ENCODE measurements at regions not wholly inside any gene's neighbourhood (a gene's known extent, or its start where the extent isn't known, plus 50 kb on each side); places are given as distances from the start of the nearest gene placed in this dataset.
"Not testable (repeated sequence)": the region's sequence is repeated elsewhere in the genome, so short reads cannot be mapped to it uniquely, and the experiment has no call there.

DNA sequence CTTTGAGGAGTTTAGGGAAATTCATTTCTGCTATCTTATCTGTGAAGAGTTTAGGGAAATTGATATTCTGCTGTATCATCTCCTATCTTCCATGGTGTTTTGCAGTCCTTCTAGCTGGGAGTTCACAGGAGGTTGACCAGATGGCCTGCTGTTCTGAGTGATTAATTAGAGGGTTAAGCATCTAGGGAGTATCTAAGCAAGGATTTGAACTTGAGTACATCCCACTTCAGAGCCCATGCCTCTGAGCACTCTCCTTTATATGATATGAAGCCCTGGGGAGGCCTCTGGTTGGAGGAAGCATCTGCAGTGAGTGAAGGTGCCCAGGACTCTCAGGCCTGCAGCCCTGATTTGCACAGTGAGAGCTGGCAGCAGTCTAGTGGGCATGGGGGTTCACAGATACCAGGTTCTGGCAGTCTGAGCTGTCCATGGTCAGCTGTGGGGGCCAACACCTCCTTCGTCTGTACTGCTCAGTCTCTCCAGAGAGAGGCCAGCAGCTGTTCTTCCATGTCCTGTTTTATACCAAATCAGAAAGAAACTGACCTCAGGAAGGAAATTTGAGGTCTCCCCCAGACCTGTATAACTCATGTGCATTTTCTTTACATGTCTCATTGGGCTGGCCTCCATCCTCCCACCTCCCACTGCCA is 156.9 kb downstream of the PLCE1 start:
- H3K4me1 ChIP-seq (ENCODE audit: control insufficient read depth in 1 of 2, insufficient read depth in 2 of 2, low read length in 2 of 2) = no peaks in the 10 kb centered on the region
- no peaks in the 10 kb centered on the region for H3K9me3 ChIP-seq (ENCODE audit: control insufficient read depth in 1 of 2, low read length in 2 of 2)
- no peaks in the 10 kb centered on the region for H3K36me3 ChIP-seq (ENCODE audit: control insufficient read depth in 1 of 2, insufficient read depth in 2 of 2, low read length in 2 of 2)
- no peak overlapping the region for H3K4me3 ChIP-seq (ENCODE audit: low read depth in 1 of 2, low read length in 2 of 2)
- H3K27me3 ChIP-seq (ENCODE audit: low read depth, low read length) = no peaks in the 10 kb centered on the region
- H3K27ac ChIP-seq (ENCODE audit: low read length) = no peak overlapping the region

- Histone ChIP-seq H3K9me3 (ENCODE audit: control insufficient read depth in 1 of 2, low read length in 2 of 2) (no peaks in the 10 kb centered on the region), H3K27me3 (ENCODE audit: low read depth, low read length) (no peaks in the 10 kb centered on the region), H3K27ac (ENCODE audit: low read length) (no peak overlapping the region), H3K4me3 (ENCODE audit: low read depth in 1 of 2, low read length in 2 of 2) (no peak overlapping the region), H3K4me1 (ENCODE audit: control insufficient read depth in 1 of 2, insufficient read depth in 2 of 2, low read length in 2 of 2) (no peaks in the 10 kb centered on the region), H3K36me3 (ENCODE audit: control insufficient read depth in 1 of 2, insufficient read depth in 2 of 2, low read length in 2 of 2) (no peaks in the 10 kb centered on the region)
Measured at GRCh38 chr10:94155722-94156271, 162.1 kb downstream of the PLCE1 start.

GRCh38 chr10:94156453-94156852 is 162.7 kb downstream of the PLCE1 start:
- Histone ChIP-seq H3K27me3 (ENCODE audit: low read depth, low read length) (no peaks in the 10 kb centered on the region), H3K27ac (ENCODE audit: low read length) (no peak overlapping the region), H3K36me3 (ENCODE audit: control insufficient read depth in 1 of 2, insufficient read depth in 2 of 2, low read length in 2 of 2) (no peaks in the 10 kb centered on the region), H3K9me3 (ENCODE audit: control insufficient read depth in 1 of 2, low read length in 2 of 2) (no peaks in the 10 kb centered on the region), H3K4me1 (ENCODE audit: control insufficient read depth in 1 of 2, insufficient read depth in 2 of 2, low read length in 2 of 2) (no peaks in the 10 kb centered on the region), H3K4me3 (ENCODE audit: low read depth in 1 of 2, low read length in 2 of 2) (no peak overlapping the region)

DNA sequence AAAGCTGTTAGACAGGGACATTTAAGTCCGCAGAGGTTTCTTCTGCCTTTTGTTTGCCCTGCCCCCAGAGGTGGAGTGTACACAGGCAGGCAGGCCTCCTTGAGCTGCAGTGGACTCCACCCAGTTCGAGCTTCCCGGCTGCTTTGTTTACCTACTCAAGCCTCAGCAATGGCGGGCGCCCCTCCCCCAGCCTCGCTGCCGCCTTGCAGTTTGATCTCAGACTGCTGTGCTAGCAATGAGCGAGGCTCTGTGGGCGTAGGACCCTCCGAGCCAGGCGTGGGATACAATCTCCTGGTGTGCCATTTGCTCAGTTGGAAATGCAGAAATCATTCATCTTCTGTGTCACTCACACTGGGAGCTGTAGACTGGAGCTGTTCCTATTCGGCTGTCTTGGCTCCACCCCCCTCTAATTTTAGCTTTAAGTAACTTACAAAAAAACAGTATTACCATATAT is 171.5 kb downstream of the PLCE1 start:
- H3K4me1 ChIP-seq (ENCODE audit: control insufficient read depth in 1 of 2, insufficient read depth in 2 of 2, low read length in 2 of 2) = not testable (repeated sequence)

DNA sequence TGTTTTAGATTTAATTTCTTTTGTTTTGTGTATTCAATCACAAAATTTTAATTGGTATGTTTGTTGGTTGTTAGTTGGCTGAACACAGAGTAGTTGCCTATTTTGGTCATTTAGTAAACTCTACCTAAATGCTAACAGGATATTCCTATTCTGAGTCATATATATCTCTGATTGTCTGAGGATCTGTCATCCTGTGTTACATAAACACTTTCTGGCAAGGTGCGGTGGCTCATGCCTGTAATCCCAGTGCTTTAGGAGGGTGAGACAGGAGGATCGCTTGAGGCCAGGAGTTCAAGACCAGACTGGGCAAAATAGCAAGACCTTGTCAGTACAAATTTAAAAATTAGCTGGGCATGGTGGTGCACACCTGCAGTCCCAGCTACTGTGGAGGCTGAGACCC is 178.6 kb downstream of the PLCE1 start:
- Histone ChIP-seq H3K27me3 (ENCODE audit: low read depth, low read length) (no peaks in the 10 kb centered on the region), H3K4me1 (ENCODE audit: control insufficient read depth in 1 of 2, insufficient read depth in 2 of 2, low read length in 2 of 2) (no peaks in the 10 kb centered on the region), H3K9me3 (ENCODE audit: control insufficient read depth in 1 of 2, low read length in 2 of 2) (no peaks in the 10 kb centered on the region), H3K4me3 (ENCODE audit: low read depth in 1 of 2, low read length in 2 of 2) (no peak overlapping the region), H3K36me3 (ENCODE audit: control insufficient read depth in 1 of 2, insufficient read depth in 2 of 2, low read length in 2 of 2) (peaks cover 5 to 6% of the 10 kb centered on the region in 2 donors), H3K27ac (ENCODE audit: low read length) (no peak overlapping the region)

More for the DNA sequence above, 171.5 kb downstream of the PLCE1 start:
- H3K9me3 ChIP-seq (ENCODE audit: control insufficient read depth in 1 of 2, low read length in 2 of 2); H3K4me3 ChIP-seq (ENCODE audit: low read depth in 1 of 2, low read length in 2 of 2); H3K27me3 ChIP-seq (ENCODE audit: low read depth, low read length); H3K27ac ChIP-seq (ENCODE audit: low read length); H3K36me3 ChIP-seq (ENCODE audit: control insufficient read depth in 1 of 2, insufficient read depth in 2 of 2, low read length in 2 of 2): not testable (repeated sequence)

DNA sequence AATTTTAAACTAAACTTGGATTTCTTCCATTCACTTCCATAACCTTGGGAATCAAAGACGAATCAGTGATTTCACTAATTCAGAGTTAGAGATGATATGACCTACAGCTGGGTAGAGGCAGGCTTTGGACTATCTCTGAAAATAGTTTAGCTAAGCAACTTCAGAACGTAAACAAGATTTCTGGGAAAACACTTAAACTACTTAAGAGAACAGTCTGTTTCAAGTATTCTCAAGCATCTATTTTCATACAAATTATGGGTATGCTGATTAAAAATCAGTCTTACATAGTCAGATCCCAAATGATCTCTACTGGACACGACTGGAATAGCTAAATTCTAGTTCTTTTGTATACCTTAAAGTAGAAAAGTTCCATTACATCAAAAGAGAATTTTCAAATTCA is 179.9 kb downstream of the PLCE1 start:
- H3K27me3 ChIP-seq (ENCODE audit: low read depth, low read length) = no peaks in the 10 kb centered on the region
- H3K9me3 ChIP-seq (ENCODE audit: control insufficient read depth in 1 of 2, low read length in 2 of 2) = no peaks in the 10 kb centered on the region
- peaks cover 0 to 4% of the 10 kb centered on the region in 2 donors for H3K4me1 ChIP-seq (ENCODE audit: control insufficient read depth in 1 of 2, insufficient read depth in 2 of 2, low read length in 2 of 2)
- no peak overlapping the region for H3K27ac ChIP-seq (ENCODE audit: low read length)
- peaks cover 5 to 6% of the 10 kb centered on the region in 2 donors for H3K36me3 ChIP-seq (ENCODE audit: control insufficient read depth in 1 of 2, insufficient read depth in 2 of 2, low read length in 2 of 2)
- no peak overlapping the region for H3K4me3 ChIP-seq (ENCODE audit: low read depth in 1 of 2, low read length in 2 of 2)

DNA sequence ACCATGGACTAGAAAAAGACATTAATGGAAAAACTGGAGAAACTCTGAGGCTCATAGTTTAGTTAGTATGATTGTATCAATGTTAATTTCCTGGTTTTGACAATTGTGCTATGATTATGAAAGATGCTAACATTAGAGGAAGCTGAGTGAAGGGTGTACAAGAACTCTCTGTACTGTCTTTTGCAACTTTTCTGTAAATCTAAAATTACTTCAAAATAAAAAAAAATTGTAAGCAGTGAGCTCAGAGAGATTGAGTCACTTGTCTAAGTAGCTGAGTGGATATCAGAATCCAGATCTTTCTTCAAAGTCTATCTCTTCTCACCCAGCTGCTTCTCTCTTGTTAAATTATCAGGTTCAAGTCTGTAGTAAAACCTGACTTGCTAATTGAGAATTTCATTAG is 181.1 kb downstream of the PLCE1 start:
- Histone ChIP-seq H3K9me3 (ENCODE audit: control insufficient read depth in 1 of 2, low read length in 2 of 2) (no peaks in the 10 kb centered on the region), H3K4me1 (ENCODE audit: control insufficient read depth in 1 of 2, insufficient read depth in 2 of 2, low read length in 2 of 2) (peaks cover 0 to 4% of the 10 kb centered on the region in 2 donors), H3K36me3 (ENCODE audit: control insufficient read depth in 1 of 2, insufficient read depth in 2 of 2, low read length in 2 of 2) (peaks cover 5 to 6% of the 10 kb centered on the region in 2 donors), H3K4me3 (ENCODE audit: low read depth in 1 of 2, low read length in 2 of 2) (no peak overlapping the region), H3K27me3 (ENCODE audit: low read depth, low read length) (no peaks in the 10 kb centered on the region), H3K27ac (ENCODE audit: low read length) (no peak overlapping the region)

DNA sequence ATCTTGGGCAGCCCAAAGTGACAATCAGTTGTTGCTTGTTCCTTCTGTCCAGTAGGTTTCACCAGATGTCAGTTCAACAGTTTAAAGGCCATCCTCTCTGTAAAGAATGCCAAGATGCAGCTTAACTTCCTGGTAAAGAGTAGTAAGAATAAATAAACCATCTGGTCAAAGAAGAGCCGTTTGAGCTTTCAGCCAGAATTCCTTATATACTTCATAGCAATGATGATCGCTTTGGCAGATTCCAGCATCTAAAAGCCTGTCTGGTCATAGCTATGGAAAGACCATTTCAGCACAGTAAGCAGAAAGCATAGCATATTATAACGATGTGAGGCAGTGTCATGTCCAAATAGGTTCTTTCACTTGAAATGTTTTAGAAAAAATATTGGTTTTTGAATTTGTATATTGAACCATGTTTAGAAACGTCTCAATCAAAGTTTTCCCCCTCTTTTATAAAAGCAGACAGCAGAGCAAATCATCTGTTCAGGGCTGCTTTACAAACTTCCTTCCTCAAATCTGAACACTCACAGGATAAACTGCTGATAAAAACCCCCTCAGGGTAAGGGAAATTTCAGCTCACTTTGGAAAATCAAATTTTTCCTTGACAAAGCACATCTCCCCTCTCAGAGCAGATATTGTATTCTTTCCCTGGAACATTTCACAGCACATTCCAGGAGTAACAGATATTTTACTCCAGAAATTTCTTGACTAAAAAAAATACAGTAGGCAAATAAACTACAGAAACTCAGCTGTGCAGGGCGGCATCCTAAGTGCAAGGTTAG is 184.1 kb downstream of the NOC3L start:
- Histone ChIP-seq H3K27ac (ENCODE audit: low read length) (no peak overlapping the region), H3K36me3 (ENCODE audit: control insufficient read depth in 1 of 2, insufficient read depth in 2 of 2, low read length in 2 of 2) (no peaks in the 10 kb centered on the region), H3K9me3 (ENCODE audit: control insufficient read depth in 1 of 2, low read length in 2 of 2) (no peaks in the 10 kb centered on the region), H3K4me1 (ENCODE audit: control insufficient read depth in 1 of 2, insufficient read depth in 2 of 2, low read length in 2 of 2) (peaks cover 0 to 4% of the 10 kb centered on the region in 2 donors), H3K27me3 (ENCODE audit: low read depth, low read length) (no peaks in the 10 kb centered on the region), H3K4me3 (ENCODE audit: low read depth in 1 of 2, low read length in 2 of 2) (no peak overlapping the region)

DNA sequence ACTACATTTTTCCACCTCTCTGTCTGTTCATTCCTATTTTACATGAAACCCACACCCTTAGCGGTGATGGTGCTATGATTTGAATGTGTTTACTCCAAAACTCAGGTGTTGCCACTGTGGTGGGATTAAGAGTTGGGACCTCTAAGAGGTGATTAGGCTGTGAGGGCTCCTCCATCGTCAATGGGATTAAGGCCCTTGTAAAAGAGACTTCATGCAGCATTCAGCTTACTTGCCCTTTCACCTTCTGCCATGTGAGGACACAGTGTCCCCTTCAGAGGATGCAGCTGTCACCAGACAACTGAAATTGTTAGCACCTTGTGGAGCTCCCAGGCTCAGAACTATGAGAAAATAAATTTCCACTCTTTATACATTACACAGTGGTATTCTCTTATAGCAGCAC is 182.2 kb downstream of the NOC3L start:
- Histone ChIP-seq H3K27me3 (ENCODE audit: low read depth, low read length) (no peaks in the 10 kb centered on the region), H3K4me1 (ENCODE audit: control insufficient read depth in 1 of 2, insufficient read depth in 2 of 2, low read length in 2 of 2) (peaks cover 0 to 4% of the 10 kb centered on the region in 2 donors), H3K36me3 (ENCODE audit: control insufficient read depth in 1 of 2, insufficient read depth in 2 of 2, low read length in 2 of 2) (no peaks in the 10 kb centered on the region), H3K27ac (ENCODE audit: low read length) (no peak overlapping the region), H3K4me3 (ENCODE audit: low read depth in 1 of 2, low read length in 2 of 2) (no peak overlapping the region), H3K9me3 (ENCODE audit: control insufficient read depth in 1 of 2, low read length in 2 of 2) (no peaks in the 10 kb centered on the region)

DNA sequence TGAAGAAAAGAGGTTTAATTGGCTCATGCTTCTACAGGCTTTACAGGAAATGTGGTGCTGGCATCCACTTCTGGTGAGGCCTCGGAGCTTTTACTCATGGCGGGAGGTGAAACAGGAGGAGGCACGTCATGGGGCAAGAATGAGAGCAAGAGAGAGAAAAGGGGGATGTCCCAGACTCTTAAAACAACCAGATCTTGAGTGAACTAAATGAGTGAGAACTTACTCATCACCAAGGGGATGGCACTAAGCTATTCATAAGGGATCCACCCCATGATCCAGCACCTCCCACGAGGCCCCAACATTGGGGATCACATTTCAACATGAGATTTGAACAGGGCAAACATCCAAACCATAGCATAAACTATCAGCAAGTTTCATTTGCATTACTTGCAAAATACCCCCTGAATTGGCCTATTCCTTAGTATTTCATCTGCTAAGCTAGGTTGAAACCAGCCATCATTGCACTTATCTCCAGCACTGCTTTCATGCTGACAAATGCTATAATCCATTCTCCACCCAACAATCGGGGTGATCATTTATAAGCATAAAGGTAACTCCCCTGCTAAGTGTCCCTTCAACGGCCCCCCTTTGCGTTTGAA is 179.0 kb downstream of the NOC3L start:
- Histone ChIP-seq H3K27me3 (ENCODE audit: low read depth, low read length) (no peaks in the 10 kb centered on the region), H3K4me3 (ENCODE audit: low read depth in 1 of 2, low read length in 2 of 2) (no peak overlapping the region), H3K27ac (ENCODE audit: low read length) (no peak overlapping the region), H3K9me3 (ENCODE audit: control insufficient read depth in 1 of 2, low read length in 2 of 2) (no peaks in the 10 kb centered on the region), H3K4me1 (ENCODE audit: control insufficient read depth in 1 of 2, insufficient read depth in 2 of 2, low read length in 2 of 2) (no peaks in the 10 kb centered on the region), H3K36me3 (ENCODE audit: control insufficient read depth in 1 of 2, insufficient read depth in 2 of 2, low read length in 2 of 2) (no peaks in the 10 kb centered on the region)

DNA sequence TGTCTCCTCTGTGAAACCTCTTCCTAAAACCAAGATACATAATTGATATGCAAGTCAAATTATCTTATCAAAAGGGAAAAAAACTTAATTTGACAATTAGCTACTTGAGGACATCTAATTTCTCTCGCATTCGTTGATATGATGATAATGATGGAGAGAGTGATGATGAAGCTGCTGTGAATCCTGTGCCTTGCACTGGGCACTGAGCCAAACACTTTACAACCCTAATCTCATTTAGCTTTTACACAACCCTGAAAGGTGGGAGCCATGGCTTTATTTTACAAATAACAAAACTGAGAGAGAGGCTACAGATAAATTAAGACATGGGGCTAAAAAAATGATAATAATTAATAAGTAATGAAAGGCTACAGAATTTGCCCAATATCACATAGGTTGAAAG is 176.0 kb downstream of the NOC3L start:
- Histone ChIP-seq H3K27me3 (ENCODE audit: low read depth, low read length) (no peaks in the 10 kb centered on the region), H3K36me3 (ENCODE audit: control insufficient read depth in 1 of 2, insufficient read depth in 2 of 2, low read length in 2 of 2) (no peaks in the 10 kb centered on the region), H3K4me1 (ENCODE audit: control insufficient read depth in 1 of 2, insufficient read depth in 2 of 2, low read length in 2 of 2) (no peaks in the 10 kb centered on the region), H3K27ac (ENCODE audit: low read length) (no peak overlapping the region), H3K9me3 (ENCODE audit: control insufficient read depth in 1 of 2, low read length in 2 of 2) (no peaks in the 10 kb centered on the region), H3K4me3 (ENCODE audit: low read depth in 1 of 2, low read length in 2 of 2) (no peak overlapping the region)
